Esophagus squamous epithelium (tissue), 5 donors: ENCODE measurements at regions not wholly inside any gene's neighbourhood (a gene's known extent, or its start where the extent isn't known, plus 50 kb on each side); places are given as distances from the start of the nearest gene placed in this dataset.

Experiments
- DNase-seq: peaks from one replicate; lab custom pipeline; 2025; lab: John Stamatoyannopoulos, UW
- H3K27ac ChIP-seq, 4 donors: fragments of 200-600 bp; sonication (generic); one replicate each; pipeline ENCODE4 v1.5.1; 2016 to 2019; ENCODE audit warnings: mild to moderate bottlenecking in 1 of 4
- H3K27me3 ChIP-seq, 4 donors: fragments of 200-600 bp; sonication (generic); 1 replicate in 3 of 4; 2 replicates in 1 of 4; pipeline versions ENCODE4 v1.5.1 to v1.6.0; 2017 to 2021; ENCODE audit warnings: antibody characterized with exemption in 1 of 4
- H3K36me3 ChIP-seq, 3 donors: fragments of 200-600 bp; sonication (generic); one replicate each; pipeline ENCODE4 v1.5.1; 2016 to 2019
- H3K4me1 ChIP-seq, 3 donors: fragments of 200-600 bp; sonication (generic); one replicate each; pipeline ENCODE4 v1.5.1; 2017 to 2019
- H3K4me3 ChIP-seq, 4 donors: fragments of 200-600 bp; sonication (generic); 1 replicate in 3 of 4; 2 replicates in 1 of 4; pipeline ENCODE4 v1.5.1; 2016 to 2019; ENCODE audit warnings: mild to moderate bottlenecking in 2 of 4, moderate library complexity in 1 of 4
- H3K9me3 ChIP-seq, 3 donors: fragments of 200-600 bp; sonication (generic); one replicate each; pipeline ENCODE4 v1.5.1; 2016 to 2019
- CTCF ChIP-seq, 6 experiments: fragments of 450-650 bp in 4 of 6; fragments of 200-600 bp in 2 of 6; sonication (generic) in 2 of 6; IDR thresholded peaks; one replicate each; pipeline ENCODE4 v1.5.1; 2016 to 2019; ENCODE audit warnings: antibody characterized with exemption in 6 of 6, mild to moderate bottlenecking in 4 of 6, moderate library complexity in 4 of 6
- POLR2A ChIP-seq, 4 donors: fragments of 450-650 bp; IDR thresholded peaks; one replicate each; pipeline ENCODE4 v1.6.1; 2017; ENCODE audit warnings: antibody characterized with exemption in 4 of 4, mild to moderate bottlenecking in 4 of 4, moderate library complexity in 3 of 4
- WGBS, 2 donors: methylation state at CpG; one replicate each; pipeline ENCODE4 v1.1.5; 2018; 5-methylcytosine and 5-hydroxymethylcytosine counted together
- intact Hi-C: fragments of 100-400 bp; cut with DNase I; formaldehyde crosslinking; loops from one replicate; pipeline ENCODE4 v1.15.0; 2022
- donor health status: DM: yes; HTN: yes; CAD: no.

GRCh38 chr6:19299129-19299528 lies 538.0 kb upstream of the ID4 start:
- Histone ChIP-seq H3K27me3 (no peaks in the 10 kb centered on the region), H3K9me3 (no peaks in the 10 kb centered on the region), H3K4me1 (peaks cover 0 to 26% (median 3%) of the 10 kb centered on the region in 3 donors), H3K4me3 (no peak overlapping the region), H3K27ac (no peak overlapping the region), H3K36me3 (no peaks in the 10 kb centered on the region)
- no peak for DNase-seq
- intact Hi-C loops, result no loop called here
- WGBS, 2 donors, result 76 to 86% methylated on average over 3 of the region's 3 CpGs
- TF ChIP-seq POLR2A (IDR thresholded peaks at IDR 0.05), result no peak
- TF ChIP-seq CTCF (IDR thresholded peaks at IDR 0.05), result no peak

- DNase-seq, result no peak
- Histone ChIP-seq H3K4me1 (peaks cover 0 to 28% (median 3%) of the 10 kb centered on the region in 3 donors), H3K27ac (no peak overlapping the region), H3K36me3 (no peaks in the 10 kb centered on the region), H3K4me3 (no peak overlapping the region), H3K9me3 (no peaks in the 10 kb centered on the region), H3K27me3 (no peaks in the 10 kb centered on the region)
- WGBS, 2 donors, result 19 to 54% methylated on average over 2 of the region's 2 CpGs
- intact Hi-C loops, result no loop called here
- TF ChIP-seq POLR2A (IDR thresholded peaks at IDR 0.05) (no peak), CTCF (IDR thresholded peaks at IDR 0.05) (no peak)
Observed at GRCh38 chr6:19301980-19302379, 535.2 kb upstream of the ID4 start.

- peak overlapping the region; percentile 20 to 75 (median 70) for H3K27ac ChIP-seq
- no peak for DNase-seq
- WGBS, 2 donors, result 14 to 35% methylated on average over 5 of the region's 5 CpGs
- intact Hi-C loops, result no loop called here
- H3K9me3 ChIP-seq, result no peaks in the 10 kb centered on the region
- peaks cover 0 to 20% (median 3%) of the 10 kb centered on the region in 3 donors for H3K4me1 ChIP-seq
- no peaks in the 10 kb centered on the region for H3K36me3 ChIP-seq
- H3K4me3 ChIP-seq, result peak overlapping the region in 1 of 4 donors; percentile 26
- H3K27me3 ChIP-seq, result no peaks in the 10 kb centered on the region
- no peak for TF ChIP-seq CTCF (IDR thresholded peaks at IDR 0.05)
- TF ChIP-seq POLR2A (IDR thresholded peaks at IDR 0.05), result no peak
Observed at GRCh38 chr6:19303383-19303782, 533.8 kb upstream of the ID4 start.

- Histone ChIP-seq H3K36me3 (no peaks in the 10 kb centered on the region), H3K27ac (no peak overlapping the region), H3K4me3 (no peak overlapping the region), H3K9me3 (no peaks in the 10 kb centered on the region), H3K27me3 (no peaks in the 10 kb centered on the region), H3K4me1 (no peaks in the 10 kb centered on the region)
- no peak for DNase-seq
- intact Hi-C loops, result no loop called here
- WGBS, 2 donors, result 71 to 89% methylated on average over 1 of the region's 1 CpG
- TF ChIP-seq CTCF (IDR thresholded peaks at IDR 0.05) (no peak), POLR2A (IDR thresholded peaks at IDR 0.05) (no peak)
Observed at GRCh38 chr6:19309661-19310060, 527.5 kb upstream of the ID4 start.

- H3K27ac ChIP-seq, result no peak overlapping the region
- no peak overlapping the region for H3K4me3 ChIP-seq
- no peak for DNase-seq
- H3K4me1 ChIP-seq, result no peaks in the 10 kb centered on the region
- intact Hi-C loops, result no loop called here
- 60 to 84% methylated on average over 3 of the region's 3 CpGs for WGBS, 2 donors
- no peaks in the 10 kb centered on the region for H3K9me3 ChIP-seq
- H3K36me3 ChIP-seq, result no peaks in the 10 kb centered on the region
- H3K27me3 ChIP-seq, result no peaks in the 10 kb centered on the region
- TF ChIP-seq CTCF (IDR thresholded peaks at IDR 0.05) (no peak), POLR2A (IDR thresholded peaks at IDR 0.05) (no peak)
Observed at GRCh38 chr6:19311786-19312185, 525.4 kb upstream of the ID4 start.
